NCI-H2227 treated with DMSO at 0.1 percent for 48 hours (cell line): ENCODE measurements at regions not wholly inside any gene's neighbourhood (a gene's known extent, or its start where the extent isn't known, plus 50 kb on each side); places are given as distances from the start of the nearest gene placed in this dataset.

Experiments
- DNase-seq: peaks from one replicate; lab custom pipeline; 2025; lab: John Stamatoyannopoulos, UW

DNA sequence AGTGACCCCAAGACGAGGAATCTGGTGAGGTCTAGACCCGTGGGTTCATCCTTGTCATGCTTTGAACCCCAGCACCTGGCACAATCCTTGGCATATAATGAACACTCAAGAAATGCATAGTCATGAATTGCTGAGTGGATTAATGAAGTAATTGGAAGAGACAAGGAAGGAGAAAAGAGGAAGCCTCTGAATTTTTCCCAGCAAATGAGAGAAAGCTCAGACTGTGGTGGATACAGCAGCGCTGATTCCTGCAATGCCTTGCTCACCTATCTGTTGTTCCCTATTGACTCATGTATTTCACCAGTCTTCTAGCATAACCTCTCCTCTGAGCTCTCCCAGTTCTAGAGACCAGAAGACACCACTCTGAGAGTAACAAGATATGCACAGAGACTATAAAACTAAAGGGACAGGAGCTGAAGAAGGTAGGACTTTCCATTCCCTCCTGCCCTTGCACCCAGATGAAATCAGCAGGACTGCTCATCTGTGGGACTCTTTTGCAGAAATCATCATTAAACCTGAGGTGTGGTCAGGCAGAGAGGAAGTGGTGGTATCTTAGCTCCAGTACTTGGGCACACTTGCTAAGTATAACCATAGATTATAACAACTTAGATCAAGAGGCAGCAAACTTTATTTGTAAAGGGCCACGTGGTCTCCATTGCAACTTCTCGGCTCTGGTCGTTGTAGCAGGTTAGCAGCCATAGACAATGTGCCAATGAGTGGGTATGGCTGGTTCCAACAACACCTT is 102.8 kb downstream of the MAF start:
- DNase-seq: no peak

DNA sequence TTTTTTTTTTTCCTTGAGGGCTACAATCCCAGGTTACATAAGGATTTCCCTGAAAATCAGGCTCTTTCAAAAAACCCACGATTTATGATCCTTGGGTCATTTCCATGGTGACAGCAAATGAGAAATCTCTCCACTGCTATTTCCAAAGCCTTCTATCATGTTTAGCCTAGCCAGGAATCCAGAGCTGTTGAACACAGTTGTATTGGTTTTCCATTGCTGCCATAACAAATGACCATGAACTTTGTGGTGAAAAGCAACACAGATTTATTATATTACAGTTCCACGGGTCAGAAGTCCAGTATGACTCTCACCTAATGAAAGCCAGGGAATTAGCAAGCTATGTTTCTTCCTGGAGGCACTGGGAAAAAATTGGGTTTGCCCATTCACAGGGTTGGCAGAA is 106.6 kb downstream of the MAF start:
- DNase-seq: no peak

DNA sequence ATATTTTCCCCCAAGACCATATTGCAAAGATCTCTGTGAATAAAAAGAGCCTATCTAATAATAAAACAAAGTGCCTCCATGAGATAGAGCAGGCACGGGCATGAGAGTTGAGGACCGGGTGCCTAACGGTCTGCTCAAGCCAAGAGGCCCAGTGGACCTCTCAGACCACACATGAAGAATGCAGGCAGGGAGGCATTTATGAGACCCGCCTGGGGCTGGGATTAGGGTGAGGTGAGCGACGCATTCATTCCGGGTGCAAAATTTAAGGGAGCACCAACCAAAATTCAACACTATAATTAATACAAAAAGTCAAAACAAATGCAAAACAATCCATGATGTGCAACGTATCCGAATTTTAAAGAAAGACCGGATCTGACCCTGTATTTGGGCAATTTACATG is 108.5 kb downstream of the MAF start:
- DNase-seq: no peak

DNA sequence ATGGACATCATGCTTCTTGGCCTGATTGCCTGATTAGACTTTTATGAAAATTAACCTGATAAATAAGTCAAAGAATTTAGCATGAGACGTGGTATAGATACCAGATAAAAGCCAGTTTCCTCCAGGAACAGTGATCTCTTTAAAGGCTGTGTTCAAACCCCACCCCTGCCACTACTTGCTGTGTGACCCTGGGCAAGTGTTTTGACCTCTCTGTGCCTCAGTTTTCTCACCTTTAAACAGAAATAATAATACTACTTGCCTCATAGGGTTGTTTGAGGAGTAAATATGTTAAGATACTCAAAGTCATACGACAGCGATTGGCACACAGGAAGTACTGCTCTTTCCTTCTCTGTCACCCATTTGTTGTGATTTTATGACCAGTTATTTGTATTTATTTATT is 115.5 kb downstream of the MAF start:
- DNase-seq: no peak

DNA sequence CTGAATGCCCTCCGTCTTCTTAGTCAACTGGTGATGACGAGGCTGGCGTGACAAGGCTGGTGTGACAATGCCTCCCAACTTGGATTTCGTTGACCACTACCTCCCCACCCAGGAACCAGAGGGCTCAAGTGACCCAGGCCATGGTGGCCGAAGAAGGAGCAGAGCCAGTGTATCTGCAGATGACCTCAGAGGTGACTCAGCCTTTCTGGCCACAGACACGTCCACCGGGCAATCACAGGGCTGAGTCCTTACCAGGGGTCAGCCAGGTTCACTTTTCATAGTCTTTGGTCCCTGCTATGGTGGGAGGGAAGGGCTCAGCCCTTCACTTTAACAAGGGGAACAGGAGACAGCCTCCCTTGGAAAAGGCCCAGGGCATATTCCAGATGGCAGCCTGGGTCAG is 116.3 kb downstream of the MAF start:
- no peak for DNase-seq

DNA sequence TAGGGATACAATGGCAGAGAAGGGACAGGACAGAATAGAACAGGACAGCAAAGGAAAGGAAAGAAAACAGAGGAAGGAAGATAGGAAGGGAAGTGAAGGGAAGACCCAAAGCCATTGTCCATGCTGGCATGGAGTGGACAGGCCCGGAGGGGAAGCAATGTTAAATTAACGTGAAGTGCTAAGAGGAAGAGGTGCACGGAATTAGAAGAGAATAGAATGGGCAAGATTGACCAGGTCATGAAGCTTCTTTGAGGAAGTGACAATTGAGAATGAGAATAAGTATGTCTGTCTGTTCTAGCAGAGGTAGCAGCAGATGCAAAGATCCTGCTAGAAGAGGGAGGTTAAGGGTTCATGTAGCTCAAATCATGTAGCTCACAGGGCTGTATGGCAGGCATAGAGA is 117.2 kb downstream of the MAF start:
- no peak for DNase-seq

DNA sequence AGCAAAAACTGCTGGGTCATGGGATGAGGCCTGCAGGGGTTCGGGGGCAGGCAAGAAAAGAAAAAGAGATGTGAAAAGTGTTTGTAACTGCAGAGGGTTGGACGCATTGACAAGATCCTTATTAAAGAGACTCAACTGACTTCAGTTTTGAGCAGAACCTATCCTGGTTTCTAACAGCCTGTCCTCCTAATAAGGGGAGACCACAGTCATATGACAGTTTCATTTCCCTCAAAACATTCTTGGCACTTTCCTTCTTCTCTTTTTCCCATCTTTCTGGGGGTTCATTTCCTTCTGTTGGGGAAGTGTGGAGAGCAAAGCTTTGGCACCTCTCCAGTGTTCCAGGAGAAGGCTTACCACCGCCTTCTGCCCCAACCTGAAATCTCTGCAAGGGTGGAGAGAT is 118.5 kb downstream of the MAF start:
- no peak for DNase-seq

DNA sequence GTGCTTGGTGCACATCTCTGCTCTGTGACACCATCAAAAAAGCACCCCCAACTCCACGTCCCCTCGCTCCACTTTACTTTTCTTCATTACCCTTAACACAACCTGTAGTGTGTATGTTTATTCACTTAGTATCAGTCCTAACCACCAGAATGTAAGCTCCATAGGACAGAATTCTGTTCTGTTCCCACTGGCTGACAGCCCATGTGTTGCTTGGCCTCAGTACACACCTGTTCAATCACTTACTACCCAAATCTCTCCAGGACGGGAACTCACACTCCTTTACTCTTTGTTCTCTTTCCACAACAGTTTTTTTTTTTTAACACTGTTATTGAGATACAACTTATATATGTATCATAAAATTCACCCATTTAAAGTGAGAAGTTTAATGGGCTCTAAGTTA is 119.6 kb downstream of the MAF start:
- DNase-seq: no peak

DNA sequence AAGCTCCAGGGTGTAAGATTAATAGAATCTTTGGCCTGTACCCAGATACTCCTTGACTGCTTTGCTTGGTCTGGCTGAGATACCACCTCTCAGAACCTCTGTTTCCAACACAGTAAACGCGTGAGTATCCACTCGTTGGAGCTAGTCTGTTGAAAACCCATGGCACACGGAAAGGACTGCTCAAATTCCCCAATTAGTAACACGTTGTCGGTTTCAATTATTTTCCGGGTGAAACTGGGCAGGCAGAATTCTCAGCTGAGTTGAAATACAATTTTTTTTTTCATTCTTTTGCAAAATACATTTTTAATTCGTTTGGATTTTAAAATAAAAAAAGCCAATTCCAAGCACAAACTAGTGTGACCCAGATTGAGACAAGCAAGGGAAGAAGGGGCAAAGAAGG is 120.5 kb downstream of the MAF start:
- DNase-seq: no peak

DNA sequence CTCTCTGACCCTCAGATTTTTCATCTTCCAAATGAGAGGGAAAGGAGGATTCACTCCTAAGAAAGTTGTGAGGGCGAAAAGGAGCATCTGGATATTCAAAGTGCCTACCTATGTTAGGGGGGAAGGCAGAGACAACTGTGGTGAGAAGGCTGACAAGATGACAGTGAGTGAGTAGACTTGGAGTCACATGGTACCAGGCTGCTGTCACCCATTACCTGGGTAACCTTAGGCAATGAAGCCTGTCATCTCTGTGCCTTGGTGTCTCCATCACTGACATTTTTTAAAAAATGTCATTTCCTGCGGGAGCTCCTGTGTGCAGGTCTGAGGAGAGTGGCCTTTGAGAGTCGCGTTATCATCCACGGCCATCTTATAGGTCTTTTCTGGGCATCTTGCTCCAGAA is 124.0 kb downstream of the MAF start:
- no peak for DNase-seq

DNA sequence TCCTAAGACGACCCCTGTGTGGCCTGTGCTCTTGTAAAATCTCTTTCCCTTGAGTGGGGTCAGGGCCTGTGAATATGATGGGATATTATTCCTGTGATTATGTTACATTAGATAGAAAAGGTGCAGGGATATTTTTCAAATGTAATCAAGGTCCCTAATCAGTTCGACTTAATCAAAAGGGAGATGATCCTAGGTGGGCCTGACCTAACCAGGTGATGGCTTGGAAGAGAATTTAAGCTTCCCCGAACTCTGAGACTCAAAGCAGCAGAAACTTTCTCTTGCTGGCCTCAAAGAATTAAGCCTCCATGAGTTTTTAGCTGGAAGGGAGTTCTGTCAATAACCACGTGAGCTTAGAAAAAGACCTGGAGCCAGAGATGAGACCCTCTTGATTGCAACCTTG is 124.7 kb downstream of the MAF start:
- no peak for DNase-seq

DNA sequence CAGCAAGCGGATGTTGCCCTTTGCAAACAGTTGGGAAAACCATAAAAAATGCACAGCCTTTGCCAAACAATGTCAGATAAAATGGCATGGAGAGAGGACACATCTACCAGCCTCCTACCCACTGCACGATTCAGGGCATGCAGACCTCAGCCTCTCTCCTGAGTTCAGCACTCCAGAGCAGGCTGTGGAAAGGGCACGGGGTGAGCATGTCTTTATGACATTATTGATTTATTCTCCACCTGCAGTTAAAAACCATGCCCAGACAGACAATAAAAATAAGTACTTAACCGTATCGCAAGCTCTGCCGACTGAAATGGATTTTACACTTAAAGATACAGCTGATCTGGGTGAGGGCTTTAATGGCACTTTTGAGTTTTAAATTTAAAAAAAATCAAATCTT is 127.1 kb downstream of the MAF start:
- DNase-seq: peak; percentile 32

DNA sequence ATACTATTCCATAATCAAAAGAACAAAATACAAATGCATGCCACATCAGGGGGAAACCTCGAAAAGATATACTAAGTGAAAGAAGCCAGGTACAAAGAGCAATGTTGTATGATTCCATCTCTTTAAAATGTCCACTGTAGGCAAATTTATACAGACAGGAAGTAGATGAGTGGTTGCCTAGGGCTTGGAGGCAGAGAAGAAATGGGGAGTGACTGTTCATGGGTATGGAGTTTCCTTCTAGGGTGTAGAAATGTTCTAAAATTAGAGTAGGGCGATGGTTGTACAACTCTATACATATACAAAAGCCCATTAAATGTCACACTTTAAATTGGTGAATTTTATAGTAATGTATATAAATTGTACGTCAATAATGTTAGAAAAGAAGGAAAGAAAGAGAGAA is 128.1 kb downstream of the MAF start:
- no peak for DNase-seq

DNA sequence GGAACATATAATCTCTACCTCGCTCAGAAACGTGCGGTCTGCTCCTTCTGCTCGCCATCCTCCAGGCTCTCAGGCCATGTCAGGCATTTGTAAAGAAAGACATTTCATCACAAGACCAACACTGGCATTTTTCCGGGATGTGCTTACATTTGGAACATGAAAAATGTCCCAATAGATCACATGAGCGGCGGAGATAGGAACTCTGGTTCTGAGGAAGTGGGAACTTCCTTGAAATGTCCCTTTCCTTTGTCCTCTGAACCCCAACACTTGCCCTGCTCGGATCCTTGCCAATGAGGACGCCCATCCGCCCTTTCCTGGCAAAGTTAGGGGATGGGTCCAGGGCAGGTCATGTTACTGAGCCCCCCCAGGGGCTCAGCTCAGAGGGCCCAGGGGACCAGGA is 130.5 kb downstream of the MAF start:
- no peak for DNase-seq

DNA sequence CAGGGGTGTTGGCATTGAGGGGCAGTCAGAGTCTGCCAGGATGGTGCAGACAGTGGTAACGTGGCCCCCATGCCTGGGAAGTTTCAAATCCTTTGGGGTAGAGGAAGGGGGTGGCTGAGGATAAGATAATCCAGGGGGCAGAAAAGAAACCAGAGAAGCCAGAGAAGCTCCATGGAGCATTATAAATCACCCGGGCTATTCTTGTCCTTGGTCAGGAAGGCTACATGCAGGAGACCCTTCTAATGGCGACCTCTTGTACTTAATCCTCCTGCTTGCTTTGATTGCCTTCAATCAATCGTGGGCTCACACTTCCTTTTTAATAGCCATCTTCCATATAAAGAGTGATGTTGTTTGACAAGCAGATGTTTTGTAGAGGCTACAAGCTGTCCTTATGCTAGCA is 131.9 kb downstream of the MAF start:
- DNase-seq: no peak

DNA sequence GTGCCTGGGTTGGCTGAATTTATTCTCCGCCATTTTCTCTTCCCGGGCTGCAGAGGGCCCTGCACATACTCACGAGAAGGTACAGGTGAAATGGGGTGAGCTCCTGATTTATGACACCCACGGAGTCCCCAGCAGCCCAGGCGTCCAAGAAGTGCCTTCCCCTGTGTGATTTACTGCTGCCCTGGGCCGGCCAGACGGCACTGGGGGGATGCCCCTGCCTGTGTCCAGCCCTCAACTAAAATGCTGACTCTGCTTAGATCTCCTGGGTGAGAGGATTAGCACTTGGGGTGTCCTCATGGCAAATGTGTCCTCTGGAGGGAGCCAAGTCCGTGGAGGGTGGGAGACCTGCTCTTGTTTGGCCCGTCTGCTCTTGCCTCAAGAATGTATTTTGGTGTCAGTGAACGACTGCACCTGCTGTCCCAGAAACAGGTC is 132.4 kb downstream of the MAF start:
- DNase-seq: no peak

DNA sequence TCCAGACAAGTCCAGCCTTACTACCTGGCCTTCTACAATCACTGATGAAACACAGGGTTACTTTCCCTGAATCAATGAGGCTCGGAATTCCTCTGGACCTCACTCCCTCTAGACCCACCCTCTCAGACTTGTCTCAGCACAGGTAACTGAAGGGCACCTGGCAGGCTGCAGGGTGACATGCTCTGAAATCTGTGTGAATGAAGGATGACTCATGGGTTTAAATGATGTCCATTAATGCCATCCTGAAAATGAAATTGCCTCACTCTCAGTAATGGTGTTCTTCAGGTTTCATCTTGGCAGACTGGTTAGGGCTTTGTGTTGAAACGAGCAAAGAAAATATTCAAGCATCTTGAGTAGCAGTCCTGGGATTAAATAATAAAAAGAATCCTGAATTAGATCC is 134.4 kb downstream of the MAF start:
- DNase-seq: no peak

DNA sequence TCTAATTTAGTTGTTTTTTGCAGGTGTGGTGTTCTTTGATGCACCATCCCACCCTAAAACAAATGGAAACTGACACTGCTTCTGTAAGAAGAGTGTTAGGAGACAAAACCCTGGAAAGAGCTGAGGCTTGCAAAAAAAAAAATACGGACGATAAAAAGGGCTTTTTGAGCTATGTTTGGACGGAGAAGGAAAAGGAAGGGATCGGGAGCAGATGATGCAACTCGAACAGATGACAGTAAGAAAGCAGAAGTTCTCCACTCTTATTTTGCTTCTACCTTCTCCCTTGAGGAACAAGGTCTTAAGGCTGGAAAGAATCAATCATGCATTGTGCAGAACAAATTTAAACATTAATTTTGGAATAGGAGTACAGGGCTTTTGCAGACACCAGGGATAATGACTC is 136.7 kb downstream of the MAF start:
- DNase-seq: no peak

DNA sequence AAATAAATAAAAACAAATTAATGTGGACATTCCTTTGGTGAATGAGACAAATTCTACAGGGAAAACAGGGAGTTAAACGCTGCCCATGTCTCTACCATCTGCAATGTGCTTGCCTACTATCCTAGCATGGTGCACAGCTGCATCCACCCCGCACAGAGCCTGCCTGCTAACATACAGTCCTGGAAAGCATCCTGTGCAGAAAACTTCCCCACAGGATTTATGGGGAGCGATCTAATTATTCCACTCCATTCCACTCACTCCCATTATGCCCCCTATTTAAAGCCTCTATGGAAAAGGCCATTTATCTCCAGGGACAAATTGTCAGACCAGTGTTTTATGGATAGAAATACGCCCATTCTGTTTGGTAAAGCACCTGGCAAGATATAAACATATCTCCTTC is 144.5 kb downstream of the MAF start:
- peak; percentile 12 for DNase-seq

DNA sequence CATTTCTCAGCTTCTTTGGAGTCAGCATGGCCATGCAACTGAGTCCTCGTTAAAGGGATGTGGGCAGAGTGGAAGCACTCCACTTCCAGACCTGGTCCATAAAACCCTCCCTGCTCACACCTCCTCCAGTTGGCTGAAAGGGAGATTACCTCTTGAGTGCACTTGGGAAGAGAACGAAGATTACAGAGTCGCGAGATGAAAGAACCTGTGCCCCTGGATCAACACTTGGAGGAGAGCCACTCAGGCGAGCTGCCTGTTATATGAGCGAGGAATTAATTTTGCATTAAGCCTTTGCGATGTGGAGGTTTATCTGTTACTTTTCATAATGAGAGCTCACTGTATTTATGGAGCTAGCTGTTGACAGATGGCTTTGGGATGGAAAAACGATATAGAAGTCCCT is 147.9 kb downstream of the MAF start:
- peak; percentile 66 for DNase-seq

DNA sequence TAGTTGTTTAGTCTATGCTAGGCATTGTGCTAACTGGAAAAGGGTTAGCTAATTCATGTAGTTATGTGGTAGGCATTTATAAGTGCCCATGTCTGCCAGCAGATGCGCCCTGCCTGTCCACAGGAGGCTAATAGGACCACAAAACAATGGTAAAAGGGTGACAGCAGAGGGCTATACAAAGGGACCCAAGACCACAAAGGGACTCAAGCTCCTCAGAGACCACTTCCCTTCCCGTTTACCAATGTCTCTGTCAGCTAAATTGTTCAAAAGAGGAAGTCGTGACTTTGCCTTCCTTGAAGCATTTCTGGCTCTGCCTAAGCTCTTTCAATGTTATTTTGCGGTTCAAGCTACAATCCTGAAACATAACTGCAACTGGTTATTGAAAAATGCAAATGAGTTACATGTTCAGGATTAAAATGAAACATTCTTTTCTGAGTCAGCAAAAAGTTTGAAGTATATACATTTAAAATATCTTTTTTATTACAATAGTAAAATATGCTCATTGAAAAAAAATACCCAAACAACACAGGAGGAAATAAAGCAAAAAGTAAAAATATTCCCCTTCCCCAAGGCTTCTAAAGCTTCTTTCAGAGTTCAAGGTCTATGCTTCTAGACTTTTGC is 149.2 kb downstream of the MAF start:
- DNase-seq: no peak

DNA sequence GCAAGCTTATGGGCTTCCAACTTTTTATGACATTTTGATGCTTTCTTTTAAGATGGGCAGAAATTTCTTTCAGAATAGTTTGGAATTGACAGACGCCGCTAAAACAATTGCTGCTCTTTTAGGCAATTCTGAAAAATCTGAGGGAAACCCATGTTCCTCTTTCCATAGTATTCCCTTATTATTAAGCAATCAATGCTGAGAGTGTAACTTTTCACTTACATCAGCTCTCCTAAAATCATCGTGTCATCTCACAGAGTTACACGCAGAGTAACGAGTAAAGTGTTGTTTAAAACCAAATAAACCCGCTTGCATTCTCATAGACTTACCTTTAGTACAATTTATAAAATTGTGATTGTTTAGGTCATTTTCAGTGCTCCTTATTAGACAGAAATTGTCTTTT is 150.6 kb downstream of the MAF start:
- DNase-seq: no peak

DNA sequence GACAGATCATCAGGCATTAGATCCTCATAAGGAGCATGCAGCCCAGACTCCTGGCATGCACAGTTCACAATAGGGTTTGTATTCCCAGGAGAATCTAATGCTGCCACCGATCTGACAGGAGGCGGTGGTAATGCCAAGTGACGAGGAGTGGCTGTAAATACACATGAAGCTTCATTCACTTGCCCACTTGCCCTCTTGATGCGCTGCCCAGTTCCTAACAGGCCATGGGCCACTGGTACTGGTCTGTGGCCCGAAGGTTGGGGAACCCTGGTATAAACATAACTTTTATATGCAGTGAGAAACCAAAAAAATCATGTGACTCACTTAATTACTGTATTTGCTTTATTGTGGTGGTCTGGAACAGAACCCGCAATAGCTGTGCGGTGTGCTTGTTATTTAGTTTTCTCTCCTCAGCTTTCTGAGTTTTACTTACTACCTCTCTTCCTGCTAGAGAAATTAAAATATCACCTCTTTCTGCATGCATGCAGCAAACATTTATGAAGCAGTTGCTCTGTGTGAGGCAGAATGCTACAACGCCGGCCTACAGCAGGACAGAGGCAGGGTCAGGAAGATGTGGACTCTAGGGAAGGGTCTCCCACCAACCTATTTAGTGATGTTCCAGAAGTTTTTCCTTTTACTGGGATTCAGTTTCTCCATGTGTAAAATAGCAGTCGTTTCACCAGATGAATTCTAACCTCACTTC is 151.3 kb downstream of the MAF start:
- no peak for DNase-seq

DNA sequence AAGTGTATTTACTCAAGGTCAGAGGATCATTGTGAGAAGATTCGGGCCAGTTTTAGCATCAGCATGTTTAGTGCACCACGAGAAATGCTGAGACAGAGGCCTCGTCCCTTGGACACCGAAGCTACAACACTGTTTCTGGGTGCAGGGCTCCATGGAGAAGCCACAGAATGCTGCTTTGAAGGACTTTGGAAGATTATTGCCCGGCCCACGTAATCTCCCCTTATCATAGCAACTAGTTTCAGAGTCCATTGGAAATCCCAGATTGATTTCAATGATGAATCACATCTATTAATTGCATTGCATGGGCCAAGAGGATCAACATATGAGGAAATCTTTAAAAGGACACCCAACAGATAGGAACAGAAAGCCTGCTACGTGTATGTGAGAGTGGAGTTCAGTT is 156.0 kb downstream of the MAF start:
- no peak for DNase-seq
